Naive B cell (primary cell): ENCODE measurements at regions not wholly inside any gene's neighbourhood (a gene's known extent, or its start where the extent isn't known, plus 50 kb on each side); places are given as distances from the start of the nearest gene placed in this dataset.

Experiments used
- ATAC-seq, 2 donors: fragments of 150-1000 bp; cut with Tn5 transposase; 2 replicates each; pipeline ENCODE4 v1.10.0; 2021; ENCODE audit warnings: low read depth in 2 of 2, mild to moderate bottlenecking in 2 of 2, moderate library complexity in 2 of 2
- DNase-seq: peaks from one replicate; pipeline ENCODE4 v3.0.0; 2022
- H3K27ac Mint-ChIP-seq, 6 donors: one replicate each; pipeline ENCODE4 v1.8.0; 2020 to 2022; ENCODE audit warnings: mild to moderate bottlenecking in 6 of 6, mixed read lengths in 6 of 6, moderate library complexity in 5 of 6, inconsistent platforms in 2 of 6
- H3K27me3 Mint-ChIP-seq, 3 donors: one replicate each; pipeline ENCODE4 v1.8.0; 2021 to 2022; ENCODE audit warnings: mixed read lengths in 3 of 3, mild to moderate bottlenecking in 1 of 3
- H3K36me3 Mint-ChIP-seq, 2 donors: one replicate each; pipeline ENCODE4 v1.8.0; 2020 to 2022; ENCODE audit warnings: mixed read lengths in 2 of 2, inconsistent platforms in 1 of 2, mild to moderate bottlenecking in 1 of 2
- H3K4me1 Mint-ChIP-seq, 3 donors: one replicate each; pipeline ENCODE4 v1.8.0; 2020 to 2022; ENCODE audit warnings: mixed read lengths in 3 of 3, inconsistent platforms in 1 of 3, mild to moderate bottlenecking in 1 of 3, moderate library complexity in 1 of 3
- H3K4me3 Mint-ChIP-seq, 8 donors: one replicate each; pipeline ENCODE4 v1.8.0; 2020 to 2022; ENCODE audit warnings: mild to moderate bottlenecking in 8 of 8, mixed read lengths in 8 of 8, moderate library complexity in 8 of 8, inconsistent platforms in 2 of 8
- H3K9me3 Mint-ChIP-seq, 7 donors: one replicate each; pipeline ENCODE4 v1.8.0; 2020 to 2022; ENCODE audit warnings: mixed read lengths in 7 of 7, mild to moderate bottlenecking in 5 of 7, inconsistent platforms in 2 of 7, moderate library complexity in 1 of 7

DNA sequence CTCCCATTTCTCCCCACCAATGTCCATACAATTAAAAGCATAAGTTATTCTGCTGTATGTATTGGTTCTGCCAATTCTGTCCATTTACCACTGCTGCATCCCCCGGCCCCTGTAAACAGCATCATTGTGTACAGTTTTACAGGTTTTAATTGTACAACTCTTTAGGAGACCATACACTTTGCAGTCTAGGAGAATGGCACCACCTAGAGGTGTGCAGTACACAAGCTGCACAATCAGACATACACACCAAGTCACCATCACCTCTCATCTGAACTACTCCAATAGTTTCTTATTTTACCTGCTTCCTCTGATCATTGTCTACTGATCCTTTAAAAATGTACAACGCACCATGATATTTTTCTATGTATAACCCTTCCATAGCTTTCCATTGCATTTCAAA lies 855.9 kb upstream of the KLHL1 start:
- no peak for ATAC-seq
- H3K4me3 Mint-ChIP-seq = no peak overlapping the region
- H3K27me3 Mint-ChIP-seq = no peaks in the 10 kb centered on the region
- H3K36me3 Mint-ChIP-seq = no peaks in the 10 kb centered on the region
- H3K9me3 Mint-ChIP-seq = no peaks in the 10 kb centered on the region
- peak overlapping the region in 2 of 6 donors; percentile 19 to 27 for H3K27ac Mint-ChIP-seq
- DNase-seq = no peak
- no peaks in the 10 kb centered on the region for H3K4me1 Mint-ChIP-seq

DNA sequence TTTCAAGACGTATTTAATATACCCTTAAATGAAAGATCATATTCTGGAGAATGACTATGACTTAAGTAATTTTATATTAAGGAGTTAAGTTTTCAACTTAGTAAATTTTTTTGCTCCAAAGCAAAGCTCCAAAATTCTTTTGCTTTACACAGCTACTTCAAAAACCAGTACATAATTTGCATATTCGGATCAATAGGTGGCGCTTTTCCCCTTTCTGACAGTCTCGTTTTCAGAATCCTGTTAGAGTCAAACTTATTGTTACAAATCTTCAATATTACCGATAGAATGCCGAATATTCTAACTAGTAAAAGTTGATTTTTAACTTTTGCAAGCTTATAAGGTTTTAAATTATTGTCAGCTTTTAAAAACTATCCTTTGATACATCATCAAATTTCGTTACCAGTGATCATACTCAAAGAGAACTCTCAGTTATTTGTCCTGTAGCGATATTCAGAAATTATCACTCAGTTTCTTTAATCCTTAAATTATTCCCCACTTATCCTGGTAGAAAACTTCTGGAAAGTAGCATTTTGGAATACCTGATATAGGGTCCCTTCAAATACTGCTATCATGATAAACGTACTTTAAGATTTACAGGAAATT lies 852.7 kb upstream of the KLHL1 start:
- H3K9me3 Mint-ChIP-seq = no peaks in the 10 kb centered on the region
- H3K36me3 Mint-ChIP-seq = no peaks in the 10 kb centered on the region
- no peaks in the 10 kb centered on the region for H3K4me1 Mint-ChIP-seq
- DNase-seq (no peak), ATAC-seq (no peak)
- no peak overlapping the region for H3K4me3 Mint-ChIP-seq
- no peak overlapping the region for H3K27ac Mint-ChIP-seq
- H3K27me3 Mint-ChIP-seq = no peaks in the 10 kb centered on the region

GRCh38 chr13:70959035-70959775 lies 851.0 kb upstream of the KLHL1 start:
- Mint-ChIP-seq H3K4me3 (no peak overlapping the region), H3K4me1 (no peaks in the 10 kb centered on the region), H3K36me3 (no peaks in the 10 kb centered on the region), H3K27me3 (no peaks in the 10 kb centered on the region), H3K27ac (no peak overlapping the region), H3K9me3 (no peaks in the 10 kb centered on the region)
- ATAC-seq (no peak), DNase-seq (no peak)

- DNase-seq (no peak), ATAC-seq (no peak)
- Mint-ChIP-seq H3K36me3 (no peaks in the 10 kb centered on the region), H3K9me3 (no peaks in the 10 kb centered on the region), H3K4me3 (no peak overlapping the region), H3K27me3 (no peaks in the 10 kb centered on the region), H3K27ac (no peak overlapping the region), H3K4me1 (no peaks in the 10 kb centered on the region)
Observed at GRCh38 chr13:70955887-70956286, 847.6 kb upstream of the KLHL1 start.

GRCh38 chr13:70950664-70951063 lies 842.4 kb upstream of the KLHL1 start:
- Mint-ChIP-seq H3K27ac (no peak overlapping the region), H3K27me3 (no peaks in the 10 kb centered on the region), H3K36me3 (no peaks in the 10 kb centered on the region), H3K4me3 (no peak overlapping the region), H3K4me1 (no peaks in the 10 kb centered on the region), H3K9me3 (no peaks in the 10 kb centered on the region)
- DNase-seq = no peak
- no peak for ATAC-seq

- peaks cover 0 to 7% (median 0%) of the 10 kb centered on the region in 7 donors for H3K9me3 Mint-ChIP-seq
- H3K4me3 Mint-ChIP-seq = no peak overlapping the region
- DNase-seq = no peak
- H3K4me1 Mint-ChIP-seq = no peaks in the 10 kb centered on the region
- no peaks in the 10 kb centered on the region for H3K36me3 Mint-ChIP-seq
- H3K27me3 Mint-ChIP-seq = no peaks in the 10 kb centered on the region
- H3K27ac Mint-ChIP-seq = no peak overlapping the region
- ATAC-seq = no peak
Observed at GRCh38 chr13:70945506-70945905, 837.3 kb upstream of the KLHL1 start.

DNA sequence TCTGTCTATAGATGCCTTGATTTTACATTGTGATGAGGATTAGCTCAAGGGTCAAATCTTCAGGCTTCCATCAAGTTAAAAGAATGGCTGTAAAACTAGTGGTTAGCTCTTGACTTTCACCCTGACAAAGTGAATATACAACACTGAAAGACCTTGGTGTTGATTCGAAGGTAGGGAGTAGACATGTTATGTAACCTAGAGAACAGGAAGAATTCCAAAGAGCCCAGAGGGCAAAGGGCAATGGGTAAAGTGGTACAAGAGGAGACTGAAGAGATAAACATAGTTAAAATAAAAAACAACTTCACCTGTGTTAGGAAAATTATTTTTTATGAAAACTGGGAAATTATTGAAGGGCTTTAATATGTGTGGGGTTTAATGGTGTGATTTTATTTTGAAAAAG lies 833.2 kb upstream of the KLHL1 start:
- H3K36me3 Mint-ChIP-seq = no peaks in the 10 kb centered on the region
- no peak for DNase-seq
- no peaks in the 10 kb centered on the region for H3K4me1 Mint-ChIP-seq
- H3K27me3 Mint-ChIP-seq = no peaks in the 10 kb centered on the region
- H3K4me3 Mint-ChIP-seq = no peak overlapping the region
- H3K9me3 Mint-ChIP-seq = peaks cover 0 to 7% (median 0%) of the 10 kb centered on the region in 7 donors
- no peak for ATAC-seq
- no peak overlapping the region for H3K27ac Mint-ChIP-seq

GRCh38 chr13:70938462-70938861 lies 830.2 kb upstream of the KLHL1 start:
- H3K27me3 Mint-ChIP-seq = no peaks in the 10 kb centered on the region
- H3K9me3 Mint-ChIP-seq = peaks cover 0 to 7% (median 2%) of the 10 kb centered on the region in 7 donors
- DNase-seq = no peak
- no peak overlapping the region for H3K27ac Mint-ChIP-seq
- H3K4me1 Mint-ChIP-seq = no peaks in the 10 kb centered on the region
- H3K36me3 Mint-ChIP-seq = no peaks in the 10 kb centered on the region
- no peak for ATAC-seq
- no peak overlapping the region for H3K4me3 Mint-ChIP-seq

GRCh38 chr13:70932511-70932910 lies 824.3 kb upstream of the KLHL1 start:
- ATAC-seq (no peak), DNase-seq (no peak)
- Mint-ChIP-seq H3K27ac (peak overlapping the region in 1 of 6 donors; percentile 45), H3K4me3 (no peak overlapping the region), H3K36me3 (no peaks in the 10 kb centered on the region), H3K9me3 (peaks cover 0 to 2% (median 0%) of the 10 kb centered on the region in 7 donors), H3K27me3 (no peaks in the 10 kb centered on the region), H3K4me1 (no peaks in the 10 kb centered on the region)

DNA sequence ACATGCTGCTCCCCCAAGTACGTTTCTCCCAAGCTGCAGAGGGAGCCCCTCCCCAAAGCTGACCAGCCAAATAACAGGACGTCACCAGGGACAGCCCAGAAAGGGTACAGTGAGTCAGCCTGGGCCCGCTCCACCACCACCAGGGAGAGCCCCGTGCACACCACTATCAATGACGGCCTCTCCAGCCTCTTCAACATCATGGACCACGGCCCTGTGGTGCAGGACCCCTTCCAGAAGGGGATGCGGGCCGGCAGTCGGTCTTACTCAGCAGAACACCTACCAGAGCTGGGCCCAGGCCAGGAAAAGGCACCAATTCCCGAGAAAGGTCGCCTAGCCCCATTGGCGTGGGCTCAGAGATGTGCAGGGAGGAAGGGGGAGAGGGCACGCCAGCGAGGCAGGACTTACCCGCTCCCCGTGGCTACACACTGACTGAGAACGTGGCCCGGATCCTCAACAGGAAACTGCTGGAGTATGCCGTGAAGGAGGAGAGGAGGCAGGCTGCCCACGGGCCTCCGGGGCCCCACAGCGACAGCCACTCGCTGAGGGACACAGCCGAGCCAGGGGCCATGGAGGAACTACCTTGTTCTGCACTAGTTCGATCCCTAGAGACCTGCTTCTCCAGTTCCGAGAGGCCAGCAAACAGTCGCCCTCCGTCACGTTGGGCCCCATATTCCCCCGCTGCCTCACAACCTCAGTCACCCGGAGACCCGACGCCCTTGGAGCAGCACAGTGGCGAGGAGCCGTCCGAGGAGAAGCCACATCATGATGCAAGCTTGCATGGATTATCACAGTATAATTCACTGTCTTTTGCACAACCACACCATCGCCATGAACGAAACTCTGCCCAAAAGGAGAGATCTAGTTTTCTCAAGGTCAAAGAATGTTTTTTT lies 815.9 kb upstream of the KLHL1 start:
- ATAC-seq (no peak), DNase-seq (no peak)
- H3K4me3 Mint-ChIP-seq = peak overlapping the region in 1 of 8 donors; percentile 25
- H3K36me3 Mint-ChIP-seq = no peaks in the 10 kb centered on the region
- H3K27me3 Mint-ChIP-seq = no peaks in the 10 kb centered on the region
- no peaks in the 10 kb centered on the region for H3K4me1 Mint-ChIP-seq
- peaks cover 0 to 5% (median 0%) of the 10 kb centered on the region in 7 donors for H3K9me3 Mint-ChIP-seq
- H3K27ac Mint-ChIP-seq = no peak overlapping the region

DNA sequence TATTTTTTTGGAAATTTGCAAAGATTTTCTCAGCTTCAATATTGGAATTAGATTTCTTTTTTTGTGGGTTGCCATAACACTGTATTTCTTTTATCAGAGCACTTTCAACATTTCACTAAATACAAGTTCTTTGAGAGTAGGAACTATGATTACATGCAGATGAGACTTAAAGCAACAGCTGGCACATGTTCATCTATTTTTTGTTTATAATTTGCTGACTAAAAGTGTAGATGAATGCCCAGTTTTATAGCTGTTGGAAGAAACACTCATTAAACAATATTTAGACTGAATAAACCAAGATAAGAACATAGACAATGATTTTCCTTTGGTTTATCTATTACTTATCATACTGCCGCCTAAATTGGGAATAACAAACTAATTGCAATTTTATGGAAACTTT lies 803.0 kb upstream of the KLHL1 start:
- no peaks in the 10 kb centered on the region for H3K36me3 Mint-ChIP-seq

GRCh38 chr13:70908795-70909194 lies 800.5 kb upstream of the KLHL1 start:
- no peaks in the 10 kb centered on the region for H3K27me3 Mint-ChIP-seq
- H3K4me1 Mint-ChIP-seq = no peaks in the 10 kb centered on the region
- DNase-seq (no peak), ATAC-seq (no peak)
- no peak overlapping the region for H3K27ac Mint-ChIP-seq
- H3K9me3 Mint-ChIP-seq = no peaks in the 10 kb centered on the region
- H3K4me3 Mint-ChIP-seq = no peak overlapping the region
- no peaks in the 10 kb centered on the region for H3K36me3 Mint-ChIP-seq

More for the DNA sequence above, 803.0 kb upstream of the KLHL1 start:
- ATAC-seq (no peak), DNase-seq (no peak)
- Mint-ChIP-seq H3K27ac (no peak overlapping the region), H3K9me3 (no peaks in the 10 kb centered on the region), H3K27me3 (no peaks in the 10 kb centered on the region), H3K4me3 (no peak overlapping the region), H3K4me1 (no peaks in the 10 kb centered on the region)

GRCh38 chr13:70905035-70905434 lies 796.8 kb upstream of the KLHL1 start:
- DNase-seq (no peak), ATAC-seq (no peak)
- peaks cover 0 to 5% (median 0%) of the 10 kb centered on the region in 7 donors for H3K9me3 Mint-ChIP-seq
- no peaks in the 10 kb centered on the region for H3K36me3 Mint-ChIP-seq
- H3K4me3 Mint-ChIP-seq = no peak overlapping the region
- H3K4me1 Mint-ChIP-seq = no peaks in the 10 kb centered on the region
- no peak overlapping the region for H3K27ac Mint-ChIP-seq
- H3K27me3 Mint-ChIP-seq = no peaks in the 10 kb centered on the region

GRCh38 chr13:70896136-70896535 lies 787.9 kb upstream of the KLHL1 start:
- Mint-ChIP-seq H3K9me3 (peaks cover 0 to 3% (median 0%) of the 10 kb centered on the region in 7 donors), H3K27ac (no peak overlapping the region), H3K36me3 (no peaks in the 10 kb centered on the region), H3K27me3 (no peaks in the 10 kb centered on the region), H3K4me1 (no peaks in the 10 kb centered on the region), H3K4me3 (no peak overlapping the region)
- DNase-seq (no peak), ATAC-seq (no peak)
